ENCODE measurements at regions not wholly inside any gene's neighbourhood (a gene's known extent, or its start where the extent isn't known, plus 50 kb on each side); places are given as distances from the start of the nearest gene placed in this dataset.
"Not testable (repeated sequence)": the region's sequence is repeated elsewhere in the genome, so short reads cannot be mapped to it uniquely, and the experiment has no call there.

DNA sequence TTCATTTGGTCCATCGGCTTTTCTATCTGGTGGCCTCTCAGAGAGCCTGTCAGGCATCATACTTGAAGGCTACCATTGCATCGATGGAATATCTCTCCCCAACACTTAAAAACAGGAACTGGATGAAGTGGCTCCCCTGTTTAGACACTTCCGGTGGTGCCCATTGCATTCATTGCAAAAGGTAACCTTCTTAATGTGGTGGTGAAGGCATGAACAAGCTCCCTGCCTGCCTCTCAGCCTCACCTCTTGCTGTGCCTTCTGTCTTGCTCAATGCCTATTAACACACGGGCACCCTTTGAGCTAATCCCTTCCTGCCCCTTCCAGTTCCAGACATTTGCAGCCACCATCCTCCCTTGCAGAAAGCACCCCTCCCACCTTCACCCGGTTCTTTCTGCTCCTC lies 233.1 kb upstream of the MSX2 start:
- no peak for DNase-seq (ENCODE audit: low read depth)

DNA sequence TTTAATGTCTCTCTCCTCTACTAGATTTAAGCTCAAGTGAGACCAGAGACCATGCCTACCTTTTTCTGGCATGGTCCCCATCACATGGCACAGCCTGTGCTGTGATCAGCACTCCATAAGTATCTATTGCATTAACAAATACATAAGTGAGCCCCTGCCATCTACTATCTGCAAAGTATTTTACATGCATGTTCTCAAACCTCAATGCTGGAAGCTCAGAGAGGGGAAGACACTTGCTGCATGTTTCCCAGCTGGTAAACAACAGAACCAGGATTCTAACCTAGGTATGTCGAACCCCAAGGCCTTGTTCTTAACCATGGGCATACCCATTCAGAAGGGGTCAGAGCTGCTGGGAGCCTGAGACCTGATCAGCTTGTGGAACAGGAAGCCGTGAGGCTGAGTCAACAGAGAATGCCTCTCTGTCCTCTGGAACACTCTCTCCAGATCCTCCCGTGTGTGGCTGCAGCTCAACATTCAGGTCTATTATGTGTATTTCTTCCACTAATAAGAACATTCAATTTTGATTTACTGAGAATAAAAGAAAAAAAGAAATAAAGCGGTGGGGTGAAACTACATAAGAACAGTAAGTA lies 232.5 kb upstream of the MSX2 start:
- no peak for DNase-seq (ENCODE audit: low read depth)

DNA sequence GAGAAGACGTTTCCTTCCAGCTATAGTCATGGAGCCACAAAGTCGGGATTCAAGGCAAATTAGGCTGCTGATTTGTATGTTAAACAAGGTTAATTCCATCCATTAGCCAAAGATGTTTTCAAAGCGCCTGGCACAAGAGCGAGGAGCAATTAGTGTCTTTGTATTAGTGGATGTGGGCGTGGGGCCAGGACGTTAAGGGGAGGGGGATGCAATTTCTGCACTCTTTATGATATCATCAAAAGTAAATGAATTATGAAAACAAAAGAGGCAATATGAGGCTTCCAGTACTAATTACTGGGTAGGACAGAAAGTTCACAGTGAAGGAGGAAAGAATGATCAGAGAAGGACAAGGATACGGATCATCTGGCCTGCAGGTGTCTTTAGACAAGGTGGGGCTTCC lies 230.9 kb upstream of the MSX2 start:
- DNase-seq (ENCODE audit: low read depth) = no peak

DNA sequence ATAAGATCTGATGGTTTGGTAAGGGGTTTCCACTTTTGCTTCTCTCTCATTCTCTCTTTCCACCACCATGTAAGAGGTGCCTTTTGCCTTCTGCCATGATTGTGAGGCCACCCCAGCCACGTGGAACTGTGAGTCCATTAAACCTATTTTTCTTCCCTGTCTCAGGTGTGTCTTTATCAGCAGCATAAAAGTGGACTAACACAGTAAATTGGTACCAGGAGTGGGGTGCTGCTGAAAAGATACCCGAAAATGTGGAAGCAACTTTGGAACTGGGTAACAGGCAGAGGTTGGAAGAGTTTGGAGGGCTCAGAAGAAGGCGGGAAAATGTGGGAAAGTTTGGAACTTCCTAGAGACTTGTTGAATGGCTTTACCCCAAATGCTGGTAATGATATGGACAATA lies 226.4 kb upstream of the MSX2 start:
- DNase-seq (ENCODE audit: low read depth) = not testable (repeated sequence)

DNA sequence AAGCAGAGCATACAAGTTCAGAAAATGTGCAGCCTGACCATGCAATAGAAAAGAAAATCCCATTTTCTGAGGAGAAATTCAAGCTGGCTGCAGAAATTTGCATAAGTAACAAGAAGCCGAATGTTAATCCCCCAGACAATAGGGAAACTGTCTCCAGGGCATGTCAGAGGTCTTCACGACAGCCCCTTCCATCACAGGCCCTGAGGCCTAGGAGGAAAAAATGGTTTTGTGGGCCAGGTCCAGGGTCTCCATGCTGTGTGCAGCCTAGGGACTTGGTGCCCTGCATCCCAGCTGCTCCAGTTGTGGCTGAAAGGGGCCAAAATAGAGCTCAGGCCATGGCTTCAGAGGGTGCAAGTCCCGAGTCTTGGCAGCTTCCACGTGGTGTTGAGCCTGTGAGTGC lies 225.8 kb upstream of the MSX2 start:
- not testable (repeated sequence) for DNase-seq (ENCODE audit: low read depth)

DNA sequence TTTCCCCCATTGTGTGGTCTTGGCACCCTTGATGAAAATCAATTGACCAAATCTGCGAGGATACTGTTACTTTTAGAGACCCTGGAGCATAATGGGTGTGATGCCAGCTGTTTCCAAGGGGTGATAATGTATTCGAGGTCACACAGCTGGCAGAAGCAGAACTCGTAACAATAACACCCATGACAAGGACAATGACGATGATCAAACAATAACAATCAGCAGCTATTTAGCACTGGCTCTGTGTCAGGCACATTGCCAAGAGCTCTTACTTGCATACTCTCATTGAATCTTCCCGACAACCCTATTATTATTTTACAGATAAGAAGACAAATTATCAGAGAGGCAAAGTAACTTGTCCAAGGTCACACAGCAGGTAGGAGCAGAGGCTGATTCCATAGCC lies 223.7 kb upstream of the MSX2 start:
- DNase-seq (ENCODE audit: low read depth) = no peak

DNA sequence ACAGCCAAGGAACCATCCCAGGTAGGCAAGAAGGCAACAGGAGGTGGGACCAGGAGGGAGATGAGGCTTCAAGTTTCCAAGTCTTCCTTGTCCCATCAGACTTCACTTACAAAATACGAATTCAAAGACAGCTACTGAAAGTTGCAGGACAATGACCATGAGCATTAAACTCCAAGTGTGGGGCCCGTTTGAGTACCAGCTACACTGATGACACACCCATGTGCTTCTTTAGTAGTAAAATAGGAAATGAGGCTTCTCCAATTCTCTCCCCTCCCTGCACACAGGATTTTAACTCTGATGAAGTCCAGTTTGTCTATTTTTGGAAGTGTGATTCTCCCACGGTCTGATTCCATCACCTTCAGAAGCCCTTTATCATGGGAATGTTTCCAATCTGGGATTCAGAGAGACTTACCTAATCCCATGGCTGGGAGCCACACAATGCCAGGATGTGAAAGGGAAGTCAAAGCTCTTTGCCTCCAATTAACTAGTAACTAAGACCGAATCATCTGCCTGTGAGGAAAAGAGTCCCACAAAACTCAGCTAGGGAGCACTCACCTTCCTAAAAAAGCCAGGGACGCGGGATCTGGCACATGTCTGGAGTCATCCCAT lies 222.8 kb upstream of the MSX2 start:
- DNase-seq (ENCODE audit: low read depth) = no peak

DNA sequence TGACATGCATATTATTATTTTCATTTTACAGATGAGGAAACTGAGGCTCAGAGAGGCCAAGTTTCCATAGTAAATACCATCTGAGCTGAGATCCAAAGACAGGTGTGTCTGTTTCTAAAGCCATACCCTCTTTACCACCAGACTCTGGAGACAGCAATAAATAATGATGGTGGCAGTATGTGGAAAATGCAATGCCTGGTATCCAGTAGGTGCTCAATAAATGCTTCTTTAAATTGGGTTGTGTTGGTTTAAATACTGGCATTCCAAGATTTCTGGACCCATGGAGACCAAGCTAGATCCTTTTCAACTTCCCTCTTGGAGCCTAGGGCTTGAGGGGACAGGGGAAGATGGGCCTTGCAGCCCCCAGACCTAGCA lies 221.3 kb upstream of the MSX2 start:
- no peak for DNase-seq (ENCODE audit: low read depth)

DNA sequence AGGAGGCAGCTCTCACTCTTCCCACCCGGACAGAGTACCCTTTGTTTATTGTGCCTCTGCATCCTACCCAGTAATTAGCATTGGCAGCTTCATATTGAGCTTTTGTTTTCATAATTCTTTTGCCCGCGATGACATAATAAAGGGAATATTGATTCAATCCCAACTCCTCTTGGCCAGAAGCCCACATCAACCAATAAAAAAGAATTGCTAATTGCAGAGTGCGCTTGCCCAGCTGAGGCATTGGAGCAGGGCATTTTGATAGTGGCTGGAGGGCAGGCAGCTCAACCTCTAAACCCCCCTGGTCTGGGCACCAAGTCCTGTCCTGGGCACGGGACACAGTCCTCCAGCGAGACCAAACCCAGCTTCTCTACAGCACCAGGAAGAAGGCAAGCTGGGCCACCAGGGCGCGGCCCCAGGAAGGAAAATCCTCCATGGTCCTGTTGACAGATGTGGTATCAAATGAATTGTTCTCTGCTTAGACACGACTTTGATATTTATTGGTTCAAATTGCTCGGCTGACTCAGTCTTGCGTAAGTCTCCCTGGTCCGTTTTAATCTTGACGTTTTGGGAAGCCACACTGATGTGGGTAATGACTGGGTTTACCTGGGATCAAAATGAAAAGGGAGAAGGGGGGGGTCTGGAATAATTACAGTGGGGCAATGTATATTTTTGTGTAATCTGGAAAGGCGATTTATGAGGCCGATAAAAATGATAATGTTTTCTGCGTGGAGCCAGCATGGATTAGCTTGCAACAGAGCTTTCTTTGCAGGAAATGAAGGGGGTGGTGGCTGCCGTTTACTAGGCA lies 220.7 kb upstream of the MSX2 start:
- no peak for DNase-seq (ENCODE audit: low read depth)

DNA sequence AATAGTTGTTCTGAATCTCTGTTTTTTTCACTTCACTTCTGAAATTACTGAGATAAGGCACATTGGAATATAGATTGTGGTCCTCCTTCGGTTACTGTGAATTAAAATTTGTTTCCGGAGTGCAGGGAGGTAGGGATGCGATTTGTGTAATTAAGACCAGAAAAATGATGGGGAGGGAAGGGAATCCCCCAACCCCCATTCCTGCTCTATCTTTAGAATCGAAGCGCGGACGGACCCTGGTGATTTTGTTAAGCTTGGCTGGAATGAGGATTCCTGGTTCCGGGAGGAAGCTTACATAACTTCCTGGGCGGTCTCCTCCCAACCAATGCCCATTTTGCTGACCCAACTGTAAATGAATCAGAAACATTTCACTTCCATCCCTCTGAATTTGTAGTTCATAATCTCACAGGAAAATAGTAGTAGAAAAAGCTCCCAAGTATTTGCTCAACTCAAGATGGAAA lies 220.1 kb upstream of the MSX2 start:
- no peak for DNase-seq (ENCODE audit: low read depth)

DNA sequence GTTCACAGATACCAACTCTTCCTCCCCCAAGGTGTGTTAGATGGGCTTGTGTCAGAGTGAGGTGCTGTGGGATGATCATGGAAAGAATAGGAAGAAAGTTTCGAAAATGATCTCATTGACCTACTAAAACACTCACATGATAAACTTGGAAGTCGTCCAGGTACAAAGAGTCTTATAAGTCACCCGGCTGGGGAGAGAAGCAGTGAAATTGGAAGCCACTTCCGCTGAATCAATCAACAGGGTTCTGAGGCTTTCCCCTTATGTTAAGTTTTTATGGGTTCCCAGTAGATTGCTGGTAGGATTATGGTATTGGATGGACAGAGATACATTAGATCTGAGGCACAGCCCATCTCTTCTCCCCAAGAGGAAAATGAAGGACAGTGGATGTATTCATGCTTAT lies 218.8 kb upstream of the MSX2 start:
- DNase-seq (ENCODE audit: low read depth) = no peak

DNA sequence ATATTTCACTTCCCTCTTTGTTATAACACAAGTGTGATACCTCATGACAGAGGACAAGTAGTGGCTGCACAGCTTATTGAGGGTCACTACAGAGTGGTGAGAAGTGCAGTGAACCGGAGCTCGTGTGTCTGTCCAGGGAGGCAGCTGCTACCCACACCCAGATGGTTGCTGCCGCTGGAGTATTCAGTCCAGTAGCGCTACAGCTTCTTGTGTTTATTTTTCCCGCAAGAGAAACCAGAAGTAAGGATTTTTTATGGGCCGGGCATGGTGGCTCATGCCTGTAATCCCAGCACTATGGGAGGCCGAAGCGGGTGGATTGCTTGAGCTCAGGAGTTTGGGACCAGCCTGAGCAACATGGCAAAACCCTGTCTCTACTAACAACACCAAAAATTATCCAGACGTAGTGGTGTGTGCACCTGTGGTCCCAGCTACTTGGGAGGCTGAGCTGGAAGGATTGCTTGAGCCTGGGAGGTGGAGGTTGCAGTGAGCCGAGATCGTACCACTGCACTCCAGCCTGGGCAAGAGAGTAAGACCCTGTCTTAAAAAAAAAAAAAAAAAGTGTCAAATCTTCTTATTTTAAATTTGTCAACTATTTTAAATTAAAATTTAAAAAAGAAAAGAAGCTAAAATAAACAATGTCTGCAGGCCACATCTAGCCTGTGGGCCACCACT lies 213.5 kb upstream of the MSX2 start:
- not testable (repeated sequence) for DNase-seq (ENCODE audit: low read depth)

DNA sequence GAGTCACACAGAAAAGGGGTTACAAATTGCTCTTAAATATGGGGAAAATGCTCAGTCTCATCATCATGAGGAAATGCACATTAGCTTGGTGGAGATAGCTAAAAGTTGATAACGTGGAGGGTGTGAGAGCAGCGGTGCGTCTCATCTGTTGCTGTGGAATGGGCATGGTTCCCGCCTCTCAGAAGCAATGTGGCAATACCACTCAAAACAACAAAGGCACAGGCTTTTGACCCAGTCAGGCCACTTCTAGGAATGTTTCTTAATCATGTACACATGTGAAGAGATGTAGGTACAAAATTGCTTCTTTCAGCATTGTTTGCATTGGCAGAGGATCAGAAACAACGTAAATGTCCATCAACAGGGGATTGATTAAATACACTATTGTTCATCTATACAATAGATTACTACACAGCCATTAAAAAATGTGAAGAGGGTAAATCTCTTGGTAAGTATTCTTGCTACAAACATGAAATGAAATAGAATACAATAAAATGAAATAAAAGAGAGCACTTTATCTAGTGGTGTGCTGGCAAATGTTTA lies 212.6 kb upstream of the MSX2 start:
- no peak for DNase-seq (ENCODE audit: low read depth)

DNA sequence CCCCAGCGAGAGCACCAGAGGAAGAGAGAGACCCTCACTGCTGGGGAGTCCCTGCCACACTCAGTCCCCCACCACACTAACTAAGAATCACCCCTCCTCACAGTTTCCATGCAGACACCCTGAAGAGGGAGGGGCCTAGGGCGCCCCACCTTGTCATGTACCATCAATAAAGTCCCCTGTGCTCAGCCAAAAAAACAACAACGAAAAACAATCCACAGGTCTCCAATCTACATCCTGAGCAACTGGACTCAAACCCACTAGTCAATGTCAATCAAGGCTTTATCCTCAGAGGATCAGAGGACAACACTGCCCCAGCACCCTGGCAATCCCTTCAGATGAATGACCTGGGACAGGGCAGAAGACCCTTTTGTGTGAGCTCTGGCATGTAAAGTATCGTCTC lies 210.1 kb upstream of the MSX2 start:
- DNase-seq (ENCODE audit: low read depth) = no peak

DNA sequence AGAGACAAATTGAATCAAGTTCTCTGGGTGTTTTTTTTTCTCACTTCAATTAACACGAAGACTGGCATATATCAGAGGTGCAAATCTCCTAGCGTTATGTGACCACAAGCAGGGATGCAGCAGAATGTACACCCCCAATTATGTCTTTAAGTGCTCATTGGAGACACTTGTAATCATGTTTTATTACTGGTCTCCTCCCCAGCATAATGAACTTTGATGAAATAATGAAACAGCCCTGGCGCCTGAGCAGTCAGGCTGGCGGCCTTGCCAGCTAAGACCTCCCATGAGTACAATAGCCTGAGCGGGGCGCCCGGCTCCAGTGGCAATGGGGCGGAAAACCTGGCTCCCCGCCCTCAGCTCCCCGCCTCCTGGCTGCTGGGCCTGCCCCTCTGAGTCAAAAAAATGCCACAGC lies 209.4 kb upstream of the MSX2 start:
- no peak for DNase-seq (ENCODE audit: low read depth)

DNA sequence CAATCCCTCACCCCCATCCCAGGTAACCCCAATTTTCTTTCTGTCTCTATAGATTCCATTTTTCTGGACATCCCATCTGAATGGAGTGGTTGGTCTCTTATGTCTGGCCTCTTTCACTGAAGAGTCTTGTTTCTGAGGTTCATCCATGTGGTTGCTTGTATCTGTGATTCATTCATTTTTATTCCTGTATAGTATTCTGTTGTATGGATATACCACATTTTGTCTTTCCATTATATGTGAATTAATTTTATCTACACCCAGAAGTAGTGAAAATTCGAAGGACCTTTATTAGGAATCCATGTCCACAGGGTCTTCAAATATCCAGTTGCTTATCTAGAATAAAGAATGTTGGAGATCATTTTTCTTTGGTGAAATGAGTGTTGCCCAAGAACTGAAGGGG lies 207.6 kb upstream of the MSX2 start:
- DNase-seq (ENCODE audit: low read depth) = no peak

DNA sequence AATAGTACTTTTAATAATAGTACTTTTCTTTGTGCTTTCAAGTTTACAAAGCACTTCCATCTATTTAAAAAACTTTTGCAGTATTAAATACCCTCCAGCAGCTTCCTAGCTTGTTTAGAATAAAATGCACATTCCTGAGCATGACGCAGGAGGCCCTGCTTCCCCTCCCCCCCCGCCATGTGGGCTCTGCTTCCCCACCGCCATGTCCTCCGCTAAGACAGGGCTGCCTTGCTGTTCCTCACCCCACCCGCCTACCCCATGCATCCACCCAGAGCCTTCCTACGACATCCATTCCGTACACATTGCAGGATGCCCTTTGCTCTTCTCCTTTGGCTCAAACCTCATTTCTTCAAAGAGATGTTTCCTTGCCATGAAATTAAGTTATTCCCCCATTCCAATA lies 205.9 kb upstream of the MSX2 start:
- DNase-seq (ENCODE audit: low read depth) = no peak

DNA sequence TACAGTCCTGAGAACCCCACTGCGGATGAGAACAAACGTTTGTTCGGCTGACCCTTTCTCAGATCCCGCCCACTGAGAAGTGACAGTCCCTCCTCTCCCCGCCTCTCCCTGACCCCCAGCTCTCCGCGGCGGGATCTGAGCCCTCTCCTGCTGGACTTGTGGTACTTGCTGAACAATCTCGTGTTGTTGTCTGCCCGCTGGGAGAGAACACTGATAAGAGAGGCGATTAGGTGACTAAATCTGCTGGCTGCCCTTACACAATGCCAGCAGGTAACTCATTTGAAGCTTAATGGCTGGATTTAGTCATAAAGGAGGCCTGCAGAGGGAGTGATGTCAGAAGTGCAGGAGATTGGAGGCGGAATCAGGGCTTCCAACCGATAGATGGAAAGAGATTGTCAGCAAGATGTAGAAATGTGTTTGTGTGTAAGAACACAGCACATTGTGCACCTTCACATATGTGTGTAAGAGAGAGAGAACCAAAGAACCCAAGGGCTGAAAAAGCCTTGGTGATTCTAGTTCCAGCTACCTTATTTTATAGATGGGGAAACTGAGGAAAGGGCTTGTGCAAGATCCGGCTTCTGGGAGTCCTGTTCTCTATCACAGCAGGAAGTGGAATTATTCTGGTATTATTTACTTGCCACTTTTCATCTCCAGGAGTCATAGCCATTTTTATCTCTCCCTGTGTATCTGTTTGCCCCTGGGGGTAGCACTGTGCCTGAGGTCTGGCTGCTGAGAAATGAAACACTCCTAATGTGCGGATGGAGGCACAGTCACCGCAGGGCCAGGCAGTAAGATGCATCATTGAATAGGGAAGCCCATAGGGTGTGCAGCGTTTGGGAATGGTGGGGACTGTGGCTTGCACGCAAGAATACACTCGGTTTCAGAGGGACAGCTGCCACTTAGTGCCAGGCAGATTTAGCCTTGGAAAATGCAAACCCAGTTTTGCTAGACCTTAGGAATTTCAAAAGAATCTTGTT lies 203.7 kb upstream of the MSX2 start:
- DNase-seq (ENCODE audit: low read depth) = no peak

DNA sequence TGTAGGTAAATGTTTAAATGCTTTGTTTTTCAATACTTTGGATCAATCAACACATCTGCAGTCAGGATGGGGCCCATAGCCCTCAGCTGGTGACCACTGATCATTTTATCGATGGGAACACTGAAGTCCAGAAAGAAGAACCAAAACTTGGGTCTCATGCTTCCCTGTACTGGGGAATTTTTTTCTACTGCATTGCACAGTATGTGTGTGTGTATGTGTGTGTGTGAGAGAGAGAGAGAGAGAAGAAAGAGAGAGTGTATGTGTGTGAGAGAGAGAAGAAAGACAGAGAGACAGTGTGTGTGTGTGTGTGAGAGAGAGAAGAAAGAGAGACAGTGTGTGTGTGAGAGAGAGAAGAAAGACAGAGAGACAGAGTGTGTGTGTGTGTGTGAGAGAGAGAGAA lies 202.9 kb upstream of the MSX2 start:
- no peak for DNase-seq (ENCODE audit: low read depth)

DNA sequence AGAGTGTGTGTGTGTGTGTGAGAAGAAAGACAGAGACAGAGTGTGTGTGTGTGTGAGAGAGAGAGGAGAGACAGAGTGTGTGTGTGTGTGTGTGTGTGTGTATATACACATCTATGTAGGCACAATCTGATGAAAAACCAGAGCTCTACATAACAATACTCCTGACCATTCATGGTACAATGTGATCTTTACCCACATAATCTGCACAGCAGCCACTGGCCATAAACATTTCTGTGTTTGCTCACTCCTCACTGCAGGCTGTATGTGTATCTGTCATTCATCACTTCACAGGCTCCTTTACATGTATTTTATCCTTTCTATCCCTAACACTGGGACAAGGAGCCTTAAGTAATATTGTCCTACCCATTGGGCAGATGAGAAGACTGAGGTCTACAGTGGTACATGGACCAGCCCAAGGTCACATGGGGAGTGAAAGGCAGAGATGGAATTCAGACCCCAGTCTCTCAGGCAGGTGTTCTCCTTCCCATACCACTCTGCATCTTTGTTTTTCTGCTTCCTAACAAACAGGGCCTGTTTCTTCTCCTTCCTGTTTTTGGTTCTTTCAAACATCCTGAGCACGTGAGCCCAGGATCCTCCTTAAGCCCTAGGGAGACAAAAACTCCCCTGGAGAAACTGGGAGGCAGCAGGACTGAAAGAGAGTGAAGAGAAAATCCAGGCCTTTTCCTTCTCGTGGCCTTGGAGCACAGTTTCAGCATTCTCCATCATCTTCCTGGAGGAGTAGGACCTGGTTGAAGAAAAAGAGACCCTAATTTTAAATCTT lies 201.7 kb upstream of the MSX2 start:
- DNase-seq (ENCODE audit: low read depth) = no peak

Measured in activated T-helper 1 cell treated with Interleukin-2 at 50 U/mL for 16 hours (primary cell).